HAP-1 (cell line): ENCODE measurements at regions not wholly inside any gene's neighbourhood (a gene's known extent, or its start where the extent isn't known, plus 50 kb on each side); places are given as distances from the start of the nearest gene placed in this dataset.

ENCODE experiments used
- DNase-seq, 2 experiments: peaks; one replicate each; pipeline ENCODE4 v3.0.0-alpha.2; 2016 to 2020; ENCODE audit warnings: low spot score in 2 of 2
- H3K27me3 ChIP-seq: fragments of 250-450 bp; sonication (Bioruptor Pico); 2 replicates; pipeline ENCODE4 v1.5.1; 2020; ENCODE audit warnings: low read depth, mild to moderate bottlenecking, moderate library complexity
- H3K36me3 ChIP-seq: fragments of 250-450 bp; sonication (Bioruptor Pico); replicated peaks from 2 replicates; pipeline ENCODE4 v1.5.1; 2020; ENCODE audit warnings: mild to moderate bottlenecking
- H3K4me1 ChIP-seq: fragments of 250-450 bp; sonication (Bioruptor Pico); 2 replicates; pipeline ENCODE4 v1.5.1; 2020; ENCODE audit warnings: mild to moderate bottlenecking
- H3K4me3 ChIP-seq: fragments of 250-450 bp; sonication (Bioruptor Pico); 2 replicates; pipeline ENCODE4 v1.5.1; 2020; ENCODE audit warnings: mild to moderate bottlenecking, moderate library complexity
- H3K9me3 ChIP-seq: fragments of 250-450 bp; sonication (Bioruptor Pico); 2 replicates; pipeline ENCODE4 v1.5.1; 2020; ENCODE audit warnings: mild to moderate bottlenecking, moderate library complexity
- in situ Hi-C: fragments of 300-500 bp; cut with MboI; formaldehyde crosslinking; loops from 3 replicates; pipeline ENCODE4 v1.14.3; 2020; ENCODE audit warnings: low sequenced_read_pairs, inconsistent platforms, mixed read lengths

DNA sequence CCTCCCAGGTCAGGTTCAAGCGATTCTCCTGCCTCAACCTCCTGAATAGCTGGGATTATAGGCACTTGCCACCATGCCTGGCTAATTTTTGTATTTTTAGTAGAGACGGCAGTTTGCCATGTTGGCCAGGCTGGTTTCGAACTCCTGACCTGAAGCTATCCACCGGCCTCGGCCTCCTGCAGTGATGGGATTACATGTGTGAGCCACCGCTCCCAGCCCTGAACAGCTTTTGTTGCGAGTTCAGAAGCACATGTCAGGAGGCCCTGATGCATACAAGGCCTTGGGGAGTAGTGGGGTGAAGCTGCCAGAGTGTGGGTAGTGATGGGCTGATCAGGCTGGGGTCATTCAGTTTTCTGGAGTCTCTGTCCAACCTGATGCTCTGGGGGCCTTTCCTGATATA lies 117.0 kb upstream of the C11orf87 start:
- Histone ChIP-seq H3K4me1 (no peaks in the 10 kb centered on the region), H3K4me3 (no peak overlapping the region), H3K27me3 (0 out of 2 replicates have a peak, but pooled peaks cover 2% of the 10 kb centered on the region), H3K36me3 (no peaks in the 10 kb centered on the region), H3K9me3 (no peaks in the 10 kb centered on the region)
- in situ Hi-C loops: no loop called here
- no peak for DNase-seq

GRCh38 chr11:109306322-109306721 lies 115.7 kb upstream of the C11orf87 start:
- 0 out of 2 replicates have a peak, but pooled peaks cover 2% of the 10 kb centered on the region for H3K27me3 ChIP-seq
- no peaks in the 10 kb centered on the region for H3K4me1 ChIP-seq
- H3K4me3 ChIP-seq: no peak overlapping the region
- no peak for DNase-seq
- in situ Hi-C loops: no loop called here
- no peaks in the 10 kb centered on the region for H3K9me3 ChIP-seq
- no peaks in the 10 kb centered on the region for H3K36me3 ChIP-seq

- Histone ChIP-seq H3K36me3 (no peaks in the 10 kb centered on the region), H3K9me3 (no peaks in the 10 kb centered on the region), H3K27me3 (peaks cover 2% of the 10 kb centered on the region; the same call in 1 of the 2 replicates), H3K4me1 (no peaks in the 10 kb centered on the region), H3K4me3 (no peak overlapping the region)
- in situ Hi-C loops: no loop called here
- no peak for DNase-seq
These were observed 114.6 kb upstream of the C11orf87 start for GRCh38 chr11:109307366-109307765.

DNA sequence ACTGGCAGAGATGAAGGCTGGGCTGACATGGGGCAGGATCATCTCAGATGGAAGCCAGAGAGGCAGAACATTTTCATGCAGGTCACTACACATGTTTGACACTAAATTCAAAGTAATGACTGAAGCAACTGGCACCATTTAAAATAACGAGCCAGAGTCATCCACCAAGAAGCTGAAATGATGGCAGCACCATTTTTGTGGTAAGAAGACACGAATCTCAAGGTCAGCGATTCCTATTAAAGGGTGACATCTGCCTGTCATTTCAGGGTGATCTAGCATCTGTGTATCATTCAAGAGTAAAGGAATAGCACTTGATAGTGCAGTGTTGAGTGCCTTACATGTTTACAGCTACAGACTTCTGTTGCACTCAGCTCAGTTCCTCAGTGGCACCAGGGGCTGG lies 113.4 kb upstream of the C11orf87 start:
- DNase-seq: no peak
- Histone ChIP-seq H3K4me1 (no peaks in the 10 kb centered on the region), H3K36me3 (no peaks in the 10 kb centered on the region), H3K27me3 (peaks cover 2% of the 10 kb centered on the region; the same call in 1 of the 2 replicates), H3K9me3 (no peaks in the 10 kb centered on the region), H3K4me3 (no peak overlapping the region)
- in situ Hi-C loops: no loop called here

DNA sequence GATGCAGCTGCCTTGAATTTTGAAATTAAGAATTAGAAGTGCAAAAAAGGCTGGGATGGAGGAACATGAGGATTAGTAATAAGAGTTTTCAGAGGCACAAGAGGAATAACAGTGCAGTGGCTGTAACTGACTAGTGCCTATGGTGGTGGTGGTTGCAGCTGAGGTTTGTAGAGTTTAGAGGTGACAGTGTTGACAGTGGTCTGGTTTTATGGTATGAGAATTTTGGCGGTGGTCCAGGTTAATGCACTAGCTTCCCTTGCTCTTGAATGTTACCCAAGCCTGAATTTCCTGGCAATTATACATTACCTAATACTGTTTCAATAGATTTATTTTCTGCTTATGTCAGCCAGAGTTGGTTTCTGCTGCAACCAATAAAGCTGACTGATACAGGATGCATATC lies 112.8 kb upstream of the C11orf87 start:
- H3K4me3 ChIP-seq: no peak overlapping the region
- H3K9me3 ChIP-seq: no peaks in the 10 kb centered on the region
- no peak for DNase-seq
- in situ Hi-C loops: no loop called here
- H3K4me1 ChIP-seq: no peaks in the 10 kb centered on the region
- peaks cover 2% of the 10 kb centered on the region; the same call in 1 of the 2 replicates for H3K27me3 ChIP-seq
- H3K36me3 ChIP-seq: no peaks in the 10 kb centered on the region

GRCh38 chr11:109317726-109318125 lies 104.3 kb upstream of the C11orf87 start:
- Histone ChIP-seq H3K4me3 (no peak overlapping the region), H3K4me1 (no peaks in the 10 kb centered on the region), H3K9me3 (no peaks in the 10 kb centered on the region), H3K27me3 (no peaks in the 10 kb centered on the region), H3K36me3 (no peaks in the 10 kb centered on the region)
- in situ Hi-C loops: no loop called here
- no peak for DNase-seq

- no peak for DNase-seq
- in situ Hi-C loops: no loop called here
- H3K4me1 ChIP-seq: no peaks in the 10 kb centered on the region
These were observed 101.4 kb upstream of the C11orf87 start for GRCh38 chr11:109320595-109320994.

DNA sequence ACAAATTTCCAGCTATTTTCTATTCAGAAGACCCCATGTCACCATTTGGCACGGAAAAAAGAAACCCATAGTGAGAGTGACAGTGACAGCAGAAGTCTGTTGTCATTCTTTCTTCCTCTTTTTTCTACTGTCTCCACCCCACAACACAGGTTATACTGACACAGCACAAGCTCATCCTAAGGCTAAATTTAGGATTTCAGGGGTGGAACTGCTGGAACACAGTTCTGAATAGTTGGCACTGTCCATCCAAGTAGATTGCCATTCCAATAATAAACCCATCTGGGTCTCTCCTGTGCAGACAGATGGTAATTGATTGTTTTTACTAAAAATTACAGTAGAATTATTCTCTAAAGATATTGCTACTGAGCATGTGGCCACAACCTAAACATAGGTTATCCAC lies 95.2 kb upstream of the C11orf87 start:
- in situ Hi-C loops: no loop called here
- H3K27me3 ChIP-seq: no peaks in the 10 kb centered on the region
- DNase-seq: no peak
- no peaks in the 10 kb centered on the region for H3K9me3 ChIP-seq
- no peaks in the 10 kb centered on the region for H3K4me1 ChIP-seq
- H3K4me3 ChIP-seq: no peak overlapping the region
- no peaks in the 10 kb centered on the region for H3K36me3 ChIP-seq

More at GRCh38 chr11:109320595-109320994, 101.4 kb upstream of the C11orf87 start:
- Histone ChIP-seq H3K36me3 (no peaks in the 10 kb centered on the region), H3K9me3 (no peaks in the 10 kb centered on the region), H3K27me3 (no peaks in the 10 kb centered on the region), H3K4me3 (no peak overlapping the region)

- in situ Hi-C loops: no loop called here
- Histone ChIP-seq H3K4me3 (no peak overlapping the region), H3K36me3 (no peaks in the 10 kb centered on the region), H3K4me1 (no peaks in the 10 kb centered on the region), H3K27me3 (no peaks in the 10 kb centered on the region), H3K9me3 (no peaks in the 10 kb centered on the region)
- no peak for DNase-seq
These were observed 92.3 kb upstream of the C11orf87 start for GRCh38 chr11:109329716-109330115.

DNA sequence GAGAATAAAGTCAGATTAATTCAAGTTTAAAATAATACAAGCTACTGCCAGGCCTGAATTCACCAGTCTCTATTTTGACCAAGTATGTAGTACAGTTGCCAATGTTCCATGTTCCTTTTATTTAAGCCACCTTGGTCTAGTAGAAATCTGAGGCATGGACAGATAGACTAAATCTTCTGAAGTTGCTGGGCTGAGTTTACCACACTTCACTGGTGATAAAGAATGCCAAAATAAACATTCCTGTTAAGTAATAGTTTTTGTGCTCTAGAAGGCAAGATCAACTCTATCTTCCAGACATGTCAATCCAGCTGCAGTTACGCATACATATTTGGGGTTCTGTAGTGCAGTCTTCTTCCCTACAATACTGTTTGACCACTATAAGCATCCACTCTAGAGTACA lies 83.9 kb upstream of the C11orf87 start:
- Histone ChIP-seq H3K36me3 (no peaks in the 10 kb centered on the region), H3K27me3 (no peaks in the 10 kb centered on the region), H3K4me1 (no peaks in the 10 kb centered on the region), H3K9me3 (no peaks in the 10 kb centered on the region), H3K4me3 (no peak overlapping the region)
- in situ Hi-C loops: no loop called here
- DNase-seq: no peak

DNA sequence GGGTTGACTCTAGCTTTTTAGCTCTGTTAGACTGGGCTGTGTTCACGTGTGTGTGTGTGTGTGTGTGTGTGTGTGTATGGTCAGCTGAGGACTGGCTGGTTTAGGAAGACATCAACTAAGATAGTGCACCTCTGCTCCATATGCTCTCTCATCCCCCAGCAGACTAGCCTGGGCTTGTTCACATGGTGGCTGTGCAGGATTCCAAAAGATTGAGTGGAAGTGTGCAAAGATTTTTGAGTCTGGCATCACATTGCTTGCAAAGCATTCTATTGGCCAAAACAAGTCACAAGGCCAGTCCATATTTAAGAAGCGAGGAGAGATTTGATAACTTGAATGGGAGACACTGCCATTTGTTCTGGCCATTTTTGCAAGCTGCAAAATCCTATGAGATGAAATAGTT lies 79.7 kb upstream of the C11orf87 start:
- DNase-seq: no peak

DNA sequence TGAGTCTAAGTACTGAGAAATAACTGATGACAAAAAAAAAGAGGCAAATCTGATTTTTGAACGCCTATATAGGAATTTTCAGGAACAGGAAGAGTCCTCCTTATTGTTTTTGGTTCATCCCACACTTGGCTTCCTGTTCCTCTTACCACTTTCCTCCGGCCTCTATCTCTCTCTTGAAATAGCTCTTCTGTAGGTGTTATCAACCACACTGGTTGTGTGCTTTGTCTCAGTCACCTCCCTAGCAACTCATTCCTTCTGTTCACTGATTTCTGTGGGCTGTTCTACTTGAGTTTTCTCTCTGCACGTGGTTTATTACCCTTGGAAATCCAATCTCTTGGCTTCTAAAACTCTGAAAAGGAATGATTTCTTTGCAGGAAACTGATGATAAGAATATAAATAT lies 78.7 kb upstream of the C11orf87 start:
- no peak for DNase-seq
- Histone ChIP-seq H3K27me3 (no peaks in the 10 kb centered on the region), H3K4me3 (no peak overlapping the region), H3K4me1 (no peaks in the 10 kb centered on the region), H3K36me3 (no peaks in the 10 kb centered on the region), H3K9me3 (no peaks in the 10 kb centered on the region)
- in situ Hi-C loops: no loop called here

More for the DNA sequence above, 79.7 kb upstream of the C11orf87 start:
- no peaks in the 10 kb centered on the region for H3K36me3 ChIP-seq
- H3K4me1 ChIP-seq: no peaks in the 10 kb centered on the region
- H3K9me3 ChIP-seq: no peaks in the 10 kb centered on the region
- H3K27me3 ChIP-seq: no peaks in the 10 kb centered on the region
- no peak overlapping the region for H3K4me3 ChIP-seq
- in situ Hi-C loops: no loop called here

GRCh38 chr11:109347304-109347703 lies 74.7 kb upstream of the C11orf87 start:
- Histone ChIP-seq H3K4me3 (no peak overlapping the region), H3K27me3 (no peaks in the 10 kb centered on the region), H3K4me1 (no peaks in the 10 kb centered on the region), H3K36me3 (no peaks in the 10 kb centered on the region), H3K9me3 (no peaks in the 10 kb centered on the region)
- in situ Hi-C loops: no loop called here
- no peak for DNase-seq

DNA sequence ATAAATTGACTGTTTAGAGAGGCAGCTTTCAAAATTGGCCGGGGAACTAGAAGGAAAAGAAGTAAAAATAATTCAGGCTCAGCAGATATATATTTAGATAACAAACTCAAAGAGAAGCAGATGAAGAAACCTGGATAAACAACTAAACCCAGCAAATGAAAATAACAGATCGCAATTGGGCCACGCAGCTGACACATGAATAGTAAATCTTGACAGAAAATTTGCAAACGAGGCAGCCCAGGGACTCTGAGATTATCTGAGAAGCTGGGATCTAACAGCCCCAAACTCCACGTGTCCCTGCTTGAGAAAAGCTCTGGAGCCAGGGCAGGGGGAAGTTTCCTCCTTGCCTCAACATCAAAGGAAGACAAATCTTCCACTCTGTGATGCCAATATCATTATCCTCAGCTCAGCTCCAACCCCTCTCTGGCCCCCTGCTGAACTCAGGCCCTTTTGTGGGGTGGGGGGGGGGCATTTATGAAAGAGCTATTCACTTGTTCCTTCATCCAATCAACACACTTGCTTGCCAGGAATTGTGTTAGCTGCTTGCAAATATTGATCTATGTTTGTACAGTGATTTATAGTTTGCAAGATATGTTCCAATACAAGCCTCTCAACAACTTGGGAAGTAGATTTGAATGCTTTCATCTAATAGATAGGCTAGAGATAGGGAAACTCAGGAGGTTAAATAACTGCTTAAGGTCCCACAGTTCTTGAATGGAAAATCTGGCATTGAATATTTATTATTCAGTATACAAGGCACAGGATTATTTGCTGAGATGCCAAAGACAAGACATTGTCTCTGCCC lies 72.5 kb upstream of the C11orf87 start:
- in situ Hi-C loops: no loop called here
- no peaks in the 10 kb centered on the region for H3K27me3 ChIP-seq
- H3K36me3 ChIP-seq: no peaks in the 10 kb centered on the region
- no peak for DNase-seq
- H3K4me1 ChIP-seq: no peaks in the 10 kb centered on the region
- no peaks in the 10 kb centered on the region for H3K9me3 ChIP-seq
- no peak overlapping the region for H3K4me3 ChIP-seq

- Histone ChIP-seq H3K4me1 (no peaks in the 10 kb centered on the region), H3K36me3 (no peaks in the 10 kb centered on the region), H3K27me3 (no peaks in the 10 kb centered on the region), H3K9me3 (no peaks in the 10 kb centered on the region), H3K4me3 (no peak overlapping the region)
- DNase-seq: no peak
- in situ Hi-C loops: no loop called here
These were observed 71.9 kb upstream of the C11orf87 start for GRCh38 chr11:109350091-109350490.
